ENCODE measurements at regions not wholly inside any gene's neighbourhood (a gene's known extent, or its start where the extent isn't known, plus 50 kb on each side); places are given as distances from the start of the nearest gene placed in this dataset.

GRCh38 chr1:185546029-185546428, 188.2 kb upstream of the HMCN1 start:
- Histone ChIP-seq H3K27me3 (ENCODE audit: control insufficient read depth, insufficient read depth, low read length) (no peaks in the 10 kb centered on the region), H2BK20ac (ENCODE audit: low read depth, low read length) (no peak overlapping the region), H3K36me3 (ENCODE audit: control insufficient read depth, insufficient read depth, low read length) (no peaks in the 10 kb centered on the region), H4K91ac (ENCODE audit: insufficient read depth, low read depth, low read length) (no peak overlapping the region), H2BK5ac (ENCODE audit: low read depth, low read length, poor library complexity, severe bottlenecking) (no peak overlapping the region), H3K18ac (ENCODE audit: low read depth, low read length) (no peak overlapping the region), H3K14ac (replicated peaks; ENCODE audit: low read depth, low read length) (no peak overlapping the region), H2AK9ac (replicated peaks; ENCODE audit: low read depth, low read length, poor library complexity) (no peak overlapping the region), H3K9ac (ENCODE audit: low read depth, low read length) (no peak overlapping the region), H2BK120ac (ENCODE audit: low read depth, low read length) (no peak overlapping the region; the same call in 1 of the 2 replicates), H2AFZ (replicated peaks; ENCODE audit: low read length, poor library complexity) (peak overlapping the region; percentile 62), H3K4ac (ENCODE audit: low read depth, low read length) (no peak overlapping the region), H3K79me1 (ENCODE audit: low read depth in 1 of 2, low read length in 2 of 2) (no peaks in the 10 kb centered on the region), H3K23ac (ENCODE audit: low read depth, low read length) (no peak overlapping the region), H3K4me2 (ENCODE audit: low read depth, low read length) (no peak overlapping the region), H3K9me3 (ENCODE audit: control insufficient read depth, insufficient read depth, low read length) (no peaks in the 10 kb centered on the region; the same call in 1 of the 2 replicates), H3K9me1 (ENCODE audit: insufficient read depth, low read length) (no peaks in the 10 kb centered on the region), H4K20me1 (ENCODE audit: insufficient read depth, low read length) (no peaks in the 10 kb centered on the region), H3K4me3 (ENCODE audit: insufficient read depth, low read depth, low read length) (no peak overlapping the region), H4K5ac (ENCODE audit: low read depth, low read length) (no peak overlapping the region), H4K8ac (ENCODE audit: low read depth in 2 of 2, low read length in 2 of 2) (no peak overlapping the region), H3K27ac (ENCODE audit: insufficient read depth, low read length) (no peak overlapping the region), H2BK15ac (ENCODE audit: low read depth, low read length) (no peak overlapping the region; the same call in 2 of the 3 replicates), H3K4me1 (ENCODE audit: control insufficient read depth, insufficient read depth, low read length) (peaks cover 14% of the 10 kb centered on the region), H2AK5ac (ENCODE audit: low read depth, low read length) (peak overlapping the region; percentile 20; the same call in 1 of the 2 replicates), H3K56ac (ENCODE audit: extremely low read depth, insufficient read depth, low read length) (no peak overlapping the region)
- BruUV-seq (replicated peaks): no TSS peak
- intact Hi-C loops (cut with micrococcal nuclease) (no loop called here), in situ Hi-C loops (cut with MboI; ENCODE audit: low sequenced_read_pairs) (no loop called here), dilution Hi-C loops (cut with HindIII; ENCODE audit: low sequenced_read_pairs, unreplicated experiment) (no loop called here)
- CTCF ChIA-PET: interaction anchor here (0.9 to 1.4 kb wide), 3 partner anchors 9 to 124 kb away, joined by 3 to 4 read pairs (median 3); no protein-coding TSS in a partner anchor
- no CpG with 5 or more reads among the region's 4 CpGs for WGBS, 2 experiments (ENCODE audit: extremely low coverage in 2 of 2, insufficient read length in 1 of 2)
- no peak for ATAC-seq (ENCODE audit: low read depth)
- no peak for DNase-seq
- TF ChIP-seq SMC3 (IDR thresholded peaks at IDR 0.05; ENCODE audit: low read depth, low read length) (no peak), RFX5 (IDR thresholded peaks at IDR 0.05; ENCODE audit: low read depth, low read length) (no peak), POLR2A (IDR thresholded peaks at IDR 0.05; ENCODE audit: low read depth, low read length) (no peak), FOS (IDR thresholded peaks at IDR 0.05; ENCODE audit: low read depth, low read length) (no peak)
- POLR2A ChIA-PET (ENCODE audit: unreplicated experiment): no interaction called here

All from IMR-90 (cell line).